H9 (cell line): ENCODE measurements at regions not wholly inside any gene's neighbourhood (a gene's known extent, or its start where the extent isn't known, plus 50 kb on each side); places are given as distances from the start of the nearest gene placed in this dataset.

ENCODE experiments used
- DNase-seq: peaks from one replicate; pipeline ENCODE4 v3.0.0-alpha.2; 2017
- H2AFZ ChIP-seq: one replicate; pipeline ENCODE4 v1.6.1; 2013; ENCODE audit warnings: mild to moderate bottlenecking, low read length, control low read depth, moderate library complexity
- H2AK5ac ChIP-seq: 2 replicates; pipeline ENCODE4 v1.6.1; 2013; ENCODE audit warnings: low read length, control low read depth, mixed read lengths; ENCODE audit not compliant: insufficient read length
- H2BK120ac ChIP-seq: one replicate; pipeline ENCODE4 v1.6.1; 2013; ENCODE audit warnings: low read depth, mild to moderate bottlenecking, low read length, control low read depth, inconsistent platforms; ENCODE audit not compliant: poor library complexity, severe bottlenecking
- H2BK12ac ChIP-seq: 2 replicates; pipeline ENCODE4 v1.6.1; 2013; ENCODE audit warnings: low read length, control low read depth, mixed read lengths, low read depth; ENCODE audit not compliant: insufficient read length
- H2BK15ac ChIP-seq: 2 replicates; pipeline ENCODE4 v1.6.1; 2013; ENCODE audit warnings: low read depth, low read length, control low read depth
- H2BK20ac ChIP-seq: one replicate; pipeline ENCODE4 v1.6.1; 2013; ENCODE audit warnings: low read depth, mild to moderate bottlenecking, low read length, control low read depth, inconsistent platforms; ENCODE audit not compliant: poor library complexity, severe bottlenecking
- H2BK5ac ChIP-seq: 2 replicates; pipeline ENCODE4 v1.6.1; 2013; ENCODE audit warnings: low read length, control low read depth, mixed read lengths; ENCODE audit not compliant: insufficient read length
- H3K14ac ChIP-seq: 2 replicates; pipeline ENCODE4 v1.6.1; 2013; ENCODE audit warnings: low read length, control low read depth; ENCODE audit not compliant: insufficient read depth
- H3K18ac ChIP-seq: 2 replicates; pipeline ENCODE4 v1.6.1; 2013; ENCODE audit warnings: low read depth, mild to moderate bottlenecking, mixed read lengths, low read length, control low read depth; ENCODE audit not compliant: insufficient read length
- H3K23ac ChIP-seq: 2 replicates; pipeline ENCODE4 v1.6.1; 2013; ENCODE audit warnings: low read length, control low read depth, mixed read lengths, low read depth; ENCODE audit not compliant: insufficient read length
- H3K23me2 ChIP-seq: 2 replicates; pipeline ENCODE4 v1.6.1; 2013; ENCODE audit warnings: low read depth, mild to moderate bottlenecking, mixed read lengths, low read length, control low read depth; ENCODE audit not compliant: insufficient read length, poor library complexity, severe bottlenecking
- H3K27ac ChIP-seq: 2 replicates; pipeline ENCODE4 v1.5.1; 2013; ENCODE audit warnings: low read length, control low read depth, mixed read lengths, low read depth; ENCODE audit not compliant: insufficient read length
- H3K27me3 ChIP-seq: 2 replicates; pipeline ENCODE4 v1.6.1; 2013; ENCODE audit warnings: low read length, control low read depth, inconsistent platforms; ENCODE audit not compliant: insufficient read depth
- H3K4ac ChIP-seq: 2 replicates; pipeline ENCODE4 v1.6.1; 2013; ENCODE audit warnings: low read depth, mild to moderate bottlenecking, control low read depth, inconsistent platforms, low read length, moderate library complexity
- H3K4me1 ChIP-seq: 2 replicates; pipeline ENCODE4 v1.6.1; 2013; ENCODE audit warnings: low read length, control low read depth, inconsistent platforms; ENCODE audit not compliant: insufficient read depth
- H3K4me2 ChIP-seq: 2 replicates; pipeline ENCODE4 v1.6.1; 2013; ENCODE audit warnings: low read length, control low read depth, mixed read lengths; ENCODE audit not compliant: insufficient read length, insufficient read depth
- H3K56ac ChIP-seq: 2 replicates; pipeline ENCODE4 v1.6.1; 2013; ENCODE audit warnings: low read depth, mild to moderate bottlenecking, mixed read lengths, low read length, control low read depth; ENCODE audit not compliant: insufficient read length
- H3K79me1 ChIP-seq: 2 replicates; pipeline ENCODE4 v1.6.1; 2013; ENCODE audit warnings: low read depth, mild to moderate bottlenecking, moderate library complexity, low read length, control low read depth, inconsistent platforms; ENCODE audit not compliant: insufficient read depth, poor library complexity, severe bottlenecking
- H3K79me2 ChIP-seq: 2 replicates; pipeline ENCODE4 v1.6.1; 2013; ENCODE audit warnings: low read length, control low read depth, inconsistent platforms; ENCODE audit not compliant: insufficient read depth
- H3K9ac ChIP-seq: 2 replicates; pipeline ENCODE4 v1.6.1; 2013; ENCODE audit warnings: low read length, control low read depth, mixed read lengths; ENCODE audit not compliant: insufficient read length; ENCODE audit errors: extremely low read depth
- H3K9me3 ChIP-seq: one replicate; pipeline ENCODE4 v1.6.1; 2013; ENCODE audit warnings: low read depth, low read length, inconsistent platforms; ENCODE audit not compliant: control insufficient read depth
- H3T11ph ChIP-seq: one replicate; pipeline ENCODE4 v1.6.1; 2013; ENCODE audit warnings: mild to moderate bottlenecking, low read length, control low read depth, inconsistent platforms
- H4K20me1 ChIP-seq: one replicate; pipeline ENCODE4 v1.6.1; 2013; ENCODE audit not compliant: control insufficient read depth, insufficient read length, insufficient read depth
- H4K5ac ChIP-seq: 2 replicates; pipeline ENCODE4 v1.6.1; 2013; ENCODE audit warnings: low read depth, mild to moderate bottlenecking, mixed read lengths, low read length, control low read depth; ENCODE audit not compliant: insufficient read length
- H4K8ac ChIP-seq: replicated peaks from 2 replicates; pipeline ENCODE4 v1.6.1; 2013; ENCODE audit warnings: low read length, control low read depth, mixed read lengths, low read depth; ENCODE audit not compliant: insufficient read length
- H4K91ac ChIP-seq: 2 replicates; pipeline ENCODE4 v1.6.1; 2013; ENCODE audit warnings: low read depth, mild to moderate bottlenecking, moderate library complexity, mixed read lengths, low read length, control low read depth; ENCODE audit not compliant: insufficient read length
- H3K27ac Mint-ChIP-seq, 3 experiments: 2 replicates in 2 of 3; 3 replicates in 1 of 3; pipeline ENCODE4 v1.8.0; 2020 to 2021; ENCODE audit warnings: mixed read lengths in 3 of 3, mild to moderate bottlenecking in 1 of 3, moderate library complexity in 1 of 3
- H3K27me3 Mint-ChIP-seq: 2 replicates; pipeline ENCODE4 v1.8.0; 2021; ENCODE audit warnings: low read depth, mild to moderate bottlenecking, moderate library complexity, mixed read lengths
- H3K36me3 Mint-ChIP-seq, 3 experiments: 2 replicates in 2 of 3; 3 replicates in 1 of 3; pipeline ENCODE4 v1.8.0; 2020 to 2021; ENCODE audit warnings: low read depth in 3 of 3, mixed read lengths in 3 of 3; ENCODE audit not compliant: insufficient read depth in 1 of 3
- H3K4me1 Mint-ChIP-seq, 2 experiments: 2 replicates each; pipeline ENCODE4 v1.8.0; 2020; ENCODE audit warnings: mixed read lengths in 2 of 2
- H3K4me3 Mint-ChIP-seq, 2 experiments: 2 replicates in 1 of 2; 3 replicates in 1 of 2; pipeline ENCODE4 v1.8.0; 2020 to 2021; ENCODE audit warnings: mild to moderate bottlenecking in 2 of 2, mixed read lengths in 2 of 2, moderate library complexity in 1 of 2
- H3K9me3 Mint-ChIP-seq, 2 experiments: 2 replicates in 1 of 2; 3 replicates in 1 of 2; pipeline ENCODE4 v1.8.0; 2020; ENCODE audit warnings: mild to moderate bottlenecking in 2 of 2, mixed read lengths in 2 of 2, moderate library complexity in 1 of 2
- WGBS: extraction: QIAGEN DNeasy Blood & Tissue Kit; methylation state at CpG from one replicate; pipeline ENCODE4 v1.1.7; 2013; ENCODE audit warnings: missing lambda C conversion rate, low lambda C conversion rate, mixed read lengths; ENCODE audit not compliant: insufficient read length; ENCODE audit errors: extremely low coverage; 5-methylcytosine and 5-hydroxymethylcytosine counted together
- TF ChIP-seq, protein P1 (sequence below): fragments of 200-600 bp; sonication (generic); conservative IDR thresholded peaks from 3 replicates; pipeline ENCODE4 v1.8.0; 2021; ENCODE audit warnings: antibody characterized with exemption, mild to moderate bottlenecking

DNA sequence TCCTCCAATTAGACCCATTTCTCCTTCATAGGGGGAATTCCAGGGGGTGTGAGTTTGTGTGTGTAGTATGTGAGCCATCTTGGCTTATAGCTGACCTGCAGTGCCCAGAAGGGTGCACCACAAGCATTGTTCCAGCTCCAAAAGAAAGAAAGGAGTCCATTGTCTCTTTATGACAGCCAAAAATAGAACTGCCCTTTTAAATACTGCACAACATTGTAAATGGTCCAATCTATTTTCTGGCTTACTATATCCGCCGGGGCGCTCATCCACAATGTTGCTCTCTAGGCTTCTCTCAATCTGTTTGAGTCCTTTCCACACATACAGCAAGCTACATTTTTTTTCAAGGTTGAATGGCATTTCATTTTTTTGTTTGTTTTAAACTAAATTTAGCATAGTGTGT, 517.5 kb downstream of the STK39 start:
- H2AFZ ChIP-seq, result no peak overlapping the region
- no peaks in the 10 kb centered on the region for H3K27me3 ChIP-seq
- H3K14ac ChIP-seq, result no peak overlapping the region
- no peak overlapping the region for H2BK12ac ChIP-seq
- H3K56ac ChIP-seq, result no peak overlapping the region
- Mint-ChIP-seq H3K4me1 (peaks cover 30 to 33% of the 10 kb centered on the region in 2 experiments), H3K4me3 (no peak overlapping the region), H3K27me3 (no peaks in the 10 kb centered on the region), H3K27ac (no peak overlapping the region), H3K36me3 (no peaks in the 10 kb centered on the region; a peak in 1 of 7 replicates), H3K9me3 (no peaks in the 10 kb centered on the region)
- H2BK20ac ChIP-seq, result no peak overlapping the region
- H3K4me1 ChIP-seq, result peaks cover 7% of the 10 kb centered on the region; the same call in 1 of the 2 replicates
- TF ChIP-seq, protein P1, sequence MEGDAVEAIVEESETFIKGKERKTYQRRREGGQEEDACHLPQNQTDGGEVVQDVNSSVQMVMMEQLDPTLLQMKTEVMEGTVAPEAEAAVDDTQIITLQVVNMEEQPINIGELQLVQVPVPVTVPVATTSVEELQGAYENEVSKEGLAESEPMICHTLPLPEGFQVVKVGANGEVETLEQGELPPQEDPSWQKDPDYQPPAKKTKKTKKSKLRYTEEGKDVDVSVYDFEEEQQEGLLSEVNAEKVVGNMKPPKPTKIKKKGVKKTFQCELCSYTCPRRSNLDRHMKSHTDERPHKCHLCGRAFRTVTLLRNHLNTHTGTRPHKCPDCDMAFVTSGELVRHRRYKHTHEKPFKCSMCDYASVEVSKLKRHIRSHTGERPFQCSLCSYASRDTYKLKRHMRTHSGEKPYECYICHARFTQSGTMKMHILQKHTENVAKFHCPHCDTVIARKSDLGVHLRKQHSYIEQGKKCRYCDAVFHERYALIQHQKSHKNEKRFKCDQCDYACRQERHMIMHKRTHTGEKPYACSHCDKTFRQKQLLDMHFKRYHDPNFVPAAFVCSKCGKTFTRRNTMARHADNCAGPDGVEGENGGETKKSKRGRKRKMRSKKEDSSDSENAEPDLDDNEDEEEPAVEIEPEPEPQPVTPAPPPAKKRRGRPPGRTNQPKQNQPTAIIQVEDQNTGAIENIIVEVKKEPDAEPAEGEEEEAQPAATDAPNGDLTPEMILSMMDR, result no peak
- no peak overlapping the region for H2BK5ac ChIP-seq
- WGBS, result no CpG with 5 or more reads among the region's 3 CpGs
- no peak for DNase-seq
- H3K23me2 ChIP-seq, result no peaks in the 10 kb centered on the region
- no peak overlapping the region for H2AK5ac ChIP-seq
- no peak overlapping the region for H3K18ac ChIP-seq
- no peak overlapping the region for H3K27ac ChIP-seq
- H3K79me1 ChIP-seq, result no peaks in the 10 kb centered on the region
- no peaks in the 10 kb centered on the region for H3K9me3 ChIP-seq
- H3K23ac ChIP-seq, result no peak overlapping the region
- no peak overlapping the region for H3T11ph ChIP-seq
- H4K20me1 ChIP-seq, result no peaks in the 10 kb centered on the region
- H4K91ac ChIP-seq, result no peak overlapping the region
- no peak overlapping the region for H2BK15ac ChIP-seq
- no peak overlapping the region for H3K4me2 ChIP-seq
- H4K8ac ChIP-seq, result no peak overlapping the region
- H3K79me2 ChIP-seq, result no peaks in the 10 kb centered on the region
- no peak overlapping the region for H3K9ac ChIP-seq
- no peak overlapping the region for H4K5ac ChIP-seq
- no peak overlapping the region for H2BK120ac ChIP-seq
- no peak overlapping the region for H3K4ac ChIP-seq
